HL-60 (cell line): ENCODE measurements at regions not wholly inside any gene's neighbourhood (a gene's known extent, or its start where the extent isn't known, plus 50 kb on each side); places are given as distances from the start of the nearest gene placed in this dataset.

Experiments
- DNase-seq, 2 experiments: peaks; one replicate each; pipeline ENCODE4 v3.0.0-alpha.2; 2010 to 2020; ENCODE audit warnings: low read depth in 1 of 2, low spot score in 1 of 2
- H3K27ac ChIP-seq: fragments of 250-450 bp; sonication (Bioruptor Pico); replicated peaks from 2 replicates; pipeline ENCODE4 v1.5.1; 2020; ENCODE audit warnings: mild to moderate bottlenecking, moderate library complexity
- H3K27me3 ChIP-seq: fragments of 250-450 bp; sonication (Bioruptor Pico); 2 replicates; pipeline ENCODE4 v1.5.1; 2021; ENCODE audit warnings: mild to moderate bottlenecking, moderate library complexity; ENCODE audit not compliant: insufficient read depth, poor library complexity, severe bottlenecking
- H3K4me3 ChIP-seq: replicated peaks from 2 replicates; pipeline ENCODE4 v1.5.1; 2011; ENCODE audit warnings: mild to moderate bottlenecking, control low read depth, low read length; ENCODE audit not compliant: insufficient read depth
- GABPA ChIP-seq: IDR thresholded peaks from 2 replicates; pipeline ENCODE4 v1.6.1; 2012; ENCODE audit warnings: low read depth
- POLR2AphosphoS5 ChIP-seq: IDR thresholded peaks from 2 replicates; pipeline ENCODE4 v1.6.1; 2012; ENCODE audit warnings: low read depth
- REST ChIP-seq: IDR thresholded peaks from 2 replicates; pipeline ENCODE4 v1.6.1; 2012; ENCODE audit warnings: low read depth; ENCODE audit not compliant: insufficient replicate concordance
- SPI1 ChIP-seq: IDR thresholded peaks from 2 replicates; pipeline ENCODE4 v1.6.1; 2012; ENCODE audit warnings: low read depth, mild to moderate bottlenecking, borderline replicate concordance
- TF ChIP-seq, protein P1 (sequence below): IDR thresholded peaks from one replicate; pipeline ENCODE4 v1.5.1; 2011; ENCODE audit warnings: low read length, control low read depth, inconsistent platforms; ENCODE audit not compliant: insufficient read depth

DNA sequence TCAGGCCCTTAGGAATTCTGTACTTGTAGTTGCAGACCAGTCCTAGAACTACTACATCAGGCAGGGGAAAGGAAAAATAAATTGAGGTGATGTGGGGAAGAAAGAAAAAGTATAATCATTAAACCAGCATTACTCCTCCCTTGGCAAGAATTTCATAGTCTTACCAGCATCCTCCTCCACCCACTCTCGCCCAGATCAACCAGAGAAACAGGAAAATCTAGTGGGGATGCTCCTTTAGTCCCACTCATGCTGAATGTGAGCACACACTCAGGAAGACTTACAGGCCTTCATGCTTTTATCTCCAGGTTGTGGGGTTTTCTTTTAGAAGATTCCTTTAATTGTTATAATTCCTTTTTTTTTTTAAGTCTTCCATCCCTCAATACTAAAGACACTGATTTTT, 129.3 kb upstream of the CCDC150 start:
- TF ChIP-seq POLR2AphosphoS5: no peak
- TF ChIP-seq GABPA: no peak
- no peak for TF ChIP-seq REST
- TF ChIP-seq, protein P1, sequence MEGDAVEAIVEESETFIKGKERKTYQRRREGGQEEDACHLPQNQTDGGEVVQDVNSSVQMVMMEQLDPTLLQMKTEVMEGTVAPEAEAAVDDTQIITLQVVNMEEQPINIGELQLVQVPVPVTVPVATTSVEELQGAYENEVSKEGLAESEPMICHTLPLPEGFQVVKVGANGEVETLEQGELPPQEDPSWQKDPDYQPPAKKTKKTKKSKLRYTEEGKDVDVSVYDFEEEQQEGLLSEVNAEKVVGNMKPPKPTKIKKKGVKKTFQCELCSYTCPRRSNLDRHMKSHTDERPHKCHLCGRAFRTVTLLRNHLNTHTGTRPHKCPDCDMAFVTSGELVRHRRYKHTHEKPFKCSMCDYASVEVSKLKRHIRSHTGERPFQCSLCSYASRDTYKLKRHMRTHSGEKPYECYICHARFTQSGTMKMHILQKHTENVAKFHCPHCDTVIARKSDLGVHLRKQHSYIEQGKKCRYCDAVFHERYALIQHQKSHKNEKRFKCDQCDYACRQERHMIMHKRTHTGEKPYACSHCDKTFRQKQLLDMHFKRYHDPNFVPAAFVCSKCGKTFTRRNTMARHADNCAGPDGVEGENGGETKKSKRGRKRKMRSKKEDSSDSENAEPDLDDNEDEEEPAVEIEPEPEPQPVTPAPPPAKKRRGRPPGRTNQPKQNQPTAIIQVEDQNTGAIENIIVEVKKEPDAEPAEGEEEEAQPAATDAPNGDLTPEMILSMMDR: no peak
- no peak for TF ChIP-seq SPI1
- Histone ChIP-seq H3K27me3 (peaks cover 3% of the 10 kb centered on the region), H3K27ac (no peak overlapping the region), H3K4me3 (no peak overlapping the region)
- no peak for DNase-seq

DNA sequence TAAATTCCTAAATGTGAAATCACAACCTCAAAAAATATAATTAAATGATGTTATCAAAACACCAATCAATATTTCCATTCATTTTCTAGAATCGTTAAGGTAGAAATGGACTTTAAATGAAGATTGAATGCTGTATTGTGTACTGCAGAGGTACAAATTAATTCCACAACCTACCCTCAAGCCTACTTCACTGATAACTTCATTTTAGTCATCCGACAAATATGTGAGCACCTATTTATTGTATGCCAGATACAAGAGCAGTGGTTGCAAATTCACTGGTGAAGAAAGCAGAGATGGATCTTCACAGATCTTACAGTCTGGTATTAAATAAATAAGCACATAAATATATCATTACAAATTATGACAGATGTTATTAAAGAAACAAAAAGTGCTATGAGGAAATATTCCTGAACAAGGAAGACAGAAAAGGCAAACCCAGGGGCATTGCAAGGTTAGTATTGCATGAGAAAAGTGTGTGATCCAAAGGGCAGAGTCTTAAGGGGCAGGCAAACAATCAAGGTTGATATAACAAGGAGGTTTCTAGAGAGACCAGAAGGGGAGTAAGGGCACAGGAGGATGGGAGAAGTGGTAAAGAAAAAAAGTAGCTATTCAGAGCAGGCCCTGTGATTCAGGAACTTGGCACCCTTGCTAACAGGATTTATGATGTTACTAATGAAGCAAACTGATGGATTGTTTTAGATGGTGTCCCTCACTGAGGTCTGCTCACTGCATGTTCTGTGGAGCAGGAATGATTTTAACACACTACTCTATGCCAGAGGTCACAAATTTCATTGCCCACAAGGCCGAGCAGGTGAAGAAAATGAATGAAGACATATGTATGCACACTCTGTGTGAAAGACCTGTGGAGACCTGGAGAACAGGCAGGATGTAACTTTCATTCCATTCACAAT, 128.0 kb upstream of the CCDC150 start:
- Histone ChIP-seq H3K4me3 (no peak overlapping the region), H3K27me3 (peaks cover 3% of the 10 kb centered on the region), H3K27ac (no peak overlapping the region)
- DNase-seq: no peak
- TF ChIP-seq SPI1 (no peak), POLR2AphosphoS5 (no peak), GABPA (no peak), REST (no peak)
- TF ChIP-seq, protein P1: no peak

GRCh38 chr2:196513796-196514526, 125.6 kb upstream of the CCDC150 start:
- Histone ChIP-seq H3K27ac (no peak overlapping the region), H3K27me3 (no peaks in the 10 kb centered on the region), H3K4me3 (no peak overlapping the region)
- TF ChIP-seq POLR2AphosphoS5: no peak
- no peak for TF ChIP-seq GABPA
- TF ChIP-seq REST: no peak
- no peak for TF ChIP-seq SPI1
- TF ChIP-seq, protein P1: no peak
- DNase-seq: no peak
